CD14-positive monocyte (primary cell): ENCODE measurements at regions not wholly inside any gene's neighbourhood (a gene's known extent, or its start where the extent isn't known, plus 50 kb on each side); places are given as distances from the start of the nearest gene placed in this dataset.

Experiments used
- DNase-seq, 3 donors: peaks; one replicate each; pipeline ENCODE4 v3.0.0-alpha.2; 2011 to 2022
- H2AFZ ChIP-seq: 2 replicates; pipeline ENCODE4 v1.6.0; 2012; ENCODE audit warnings: mild to moderate bottlenecking, low read depth, low read length, inconsistent platforms; ENCODE audit not compliant: insufficient read depth, poor library complexity, severe bottlenecking
- H3K27ac ChIP-seq, 2 donors: 1 replicate in 1 of 2; 2 replicates in 1 of 2; pipeline ENCODE4 v1.5.1; 2012 to 2013; ENCODE audit warnings: low read length in 2 of 2, control low read depth in 1 of 2, inconsistent platforms in 1 of 2, low read depth in 1 of 2, mild to moderate bottlenecking in 1 of 2
- H3K27me3 ChIP-seq, 2 donors: one replicate each; pipeline versions ENCODE4 v1.6.0 to v1.6.1; 2011 to 2013; ENCODE audit warnings: low read length in 2 of 2; ENCODE audit not compliant: control insufficient read depth in 2 of 2, insufficient read depth in 2 of 2
- H3K36me3 ChIP-seq, 2 donors: replicated peaks in 1 of 2; 1 replicate in 1 of 2; 2 replicates in 1 of 2; pipeline versions ENCODE4 v1.5.1 to v1.6.1; 2012 to 2013; ENCODE audit warnings: low read length in 2 of 2, control low read depth in 1 of 2, inconsistent platforms in 1 of 2, mild to moderate bottlenecking in 1 of 2; ENCODE audit not compliant: insufficient read depth in 2 of 2, control insufficient read depth in 1 of 2
- H3K4me1 ChIP-seq, 2 donors: 1 replicate in 1 of 2; 2 replicates in 1 of 2; pipeline versions ENCODE4 v1.5.1 to v1.6.1; 2012 to 2013; ENCODE audit warnings: low read length in 2 of 2, control low read depth in 1 of 2, inconsistent platforms in 1 of 2, mild to moderate bottlenecking in 1 of 2, moderate library complexity in 1 of 2; ENCODE audit not compliant: insufficient read depth in 2 of 2, control insufficient read depth in 1 of 2
- H3K4me2 ChIP-seq: replicated peaks from 2 replicates; pipeline ENCODE3; 2012; ENCODE audit warnings: low read length, moderate library complexity, mild to moderate bottlenecking; ENCODE audit not compliant: poor library complexity, severe bottlenecking; ENCODE audit errors: extremely low read depth
- H3K4me3 ChIP-seq, 3 experiments: fragments of 200-600 bp in 1 of 3; sonication (generic) in 1 of 3; replicated peaks in 1 of 3; 1 replicate in 2 of 3; 2 replicates in 1 of 3; pipeline ENCODE4 v1.5.1; 2011 to 2013; ENCODE audit warnings: low read length in 3 of 3, mild to moderate bottlenecking in 3 of 3, control low read depth in 2 of 3, low read depth in 2 of 3, inconsistent platforms in 1 of 3, moderate library complexity in 1 of 3
- H3K79me2 ChIP-seq: 2 replicates; pipeline ENCODE4 v1.6.0; 2012; ENCODE audit warnings: mild to moderate bottlenecking, control low read depth, inconsistent platforms, low read length, moderate library complexity; ENCODE audit not compliant: insufficient read depth
- H3K9ac ChIP-seq: 2 replicates; pipeline ENCODE4 v1.6.0; 2017; ENCODE audit warnings: low read length, mild to moderate bottlenecking; ENCODE audit not compliant: insufficient read depth, poor library complexity, severe bottlenecking
- H3K9me3 ChIP-seq, 2 donors: replicated peaks in 1 of 2; 1 replicate in 1 of 2; 2 replicates in 1 of 2; pipeline versions ENCODE4 v1.5.1 to v1.6.1; 2012 to 2013; ENCODE audit warnings: low read length in 2 of 2, control low read depth in 1 of 2; ENCODE audit not compliant: control insufficient read depth in 1 of 2, insufficient read depth in 1 of 2
- H4K20me1 ChIP-seq: 2 replicates; pipeline ENCODE4 v1.6.0; 2012; ENCODE audit warnings: mild to moderate bottlenecking, low read length, control low read depth, moderate library complexity; ENCODE audit not compliant: insufficient read depth
- H3K27ac Mint-ChIP-seq, 7 donors: one replicate each; pipeline ENCODE4 v1.8.0; 2020; ENCODE audit warnings: mild to moderate bottlenecking in 7 of 7, mixed read lengths in 7 of 7, moderate library complexity in 6 of 7, inconsistent platforms in 2 of 7
- H3K27me3 Mint-ChIP-seq, 3 donors: one replicate each; pipeline ENCODE4 v1.8.0; 2021 to 2022; ENCODE audit warnings: low read depth in 3 of 3, mild to moderate bottlenecking in 3 of 3, mixed read lengths in 3 of 3, moderate library complexity in 3 of 3, inconsistent platforms in 1 of 3
- H3K36me3 Mint-ChIP-seq, 2 donors: one replicate each; pipeline ENCODE4 v1.8.0; 2020; ENCODE audit warnings: mixed read lengths in 2 of 2, inconsistent platforms in 1 of 2, mild to moderate bottlenecking in 1 of 2
- H3K4me1 Mint-ChIP-seq: one replicate; pipeline ENCODE4 v1.8.0; 2020; ENCODE audit warnings: mild to moderate bottlenecking, mixed read lengths
- H3K4me3 Mint-ChIP-seq, 2 donors: one replicate each; pipeline ENCODE4 v1.8.0; 2020; ENCODE audit warnings: mild to moderate bottlenecking in 2 of 2, mixed read lengths in 2 of 2, moderate library complexity in 1 of 2
- H3K9me3 Mint-ChIP-seq, 7 donors: one replicate each; pipeline ENCODE4 v1.8.0; 2020 to 2022; ENCODE audit warnings: mixed read lengths in 7 of 7, mild to moderate bottlenecking in 6 of 7, moderate library complexity in 6 of 7, inconsistent platforms in 2 of 7
- WGBS: methylation state at CpG from one replicate; pipeline ENCODE4 v1.1.5; 2013; ENCODE audit warnings: missing lambda C conversion rate; ENCODE audit not compliant: insufficient coverage; 5-methylcytosine and 5-hydroxymethylcytosine counted together
- intact Hi-C, 2 donors: fragments of 100-400 bp; cut with micrococcal nuclease; formaldehyde crosslinking; loops; one replicate each; pipeline versions ENCODE4 v1.15.0 to v1.15.1; 2023
- TF ChIP-seq, protein P1 (sequence below): fragments of 200-600 bp; IDR thresholded peaks from one replicate; pipeline ENCODE4 v1.8.0; 2022; ENCODE audit warnings: antibody characterized with exemption, mild to moderate bottlenecking

DNA sequence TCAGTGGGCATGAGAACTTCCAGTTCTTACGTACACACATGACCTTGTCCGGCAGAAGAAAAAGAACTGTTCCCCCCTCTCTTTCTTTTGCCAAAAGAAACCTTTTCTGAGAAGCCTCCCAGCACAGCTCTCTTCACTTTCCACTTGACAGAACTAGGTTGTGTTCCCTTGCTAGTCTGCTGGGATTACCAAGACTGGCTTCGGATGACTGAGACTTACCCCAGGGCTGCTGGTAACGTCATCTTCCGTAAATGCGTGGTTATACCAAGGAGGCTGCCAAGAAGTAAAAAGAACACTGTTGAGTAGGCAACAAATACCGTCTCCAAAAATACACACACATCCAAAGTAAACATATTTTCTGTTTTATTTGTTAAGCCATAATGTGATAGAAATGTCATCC lies 908.2 kb downstream of the EFNB2 start:
- H3K4me1 Mint-ChIP-seq, result no peaks in the 10 kb centered on the region
- Histone ChIP-seq H3K9me3 (peaks cover 14 to 15% of the 10 kb centered on the region in 2 donors), H4K20me1 (no peaks in the 10 kb centered on the region), H3K9ac (no peak overlapping the region), H3K4me1 (no peaks in the 10 kb centered on the region), H3K36me3 (no peaks in the 10 kb centered on the region), H3K79me2 (no peaks in the 10 kb centered on the region), H3K4me3 (no peak overlapping the region), H3K4me2 (no peak overlapping the region), H3K27ac (no peak overlapping the region), H2AFZ (no peak overlapping the region), H3K27me3 (no peaks in the 10 kb centered on the region)
- no peaks in the 10 kb centered on the region for H3K36me3 Mint-ChIP-seq
- TF ChIP-seq, protein P1, sequence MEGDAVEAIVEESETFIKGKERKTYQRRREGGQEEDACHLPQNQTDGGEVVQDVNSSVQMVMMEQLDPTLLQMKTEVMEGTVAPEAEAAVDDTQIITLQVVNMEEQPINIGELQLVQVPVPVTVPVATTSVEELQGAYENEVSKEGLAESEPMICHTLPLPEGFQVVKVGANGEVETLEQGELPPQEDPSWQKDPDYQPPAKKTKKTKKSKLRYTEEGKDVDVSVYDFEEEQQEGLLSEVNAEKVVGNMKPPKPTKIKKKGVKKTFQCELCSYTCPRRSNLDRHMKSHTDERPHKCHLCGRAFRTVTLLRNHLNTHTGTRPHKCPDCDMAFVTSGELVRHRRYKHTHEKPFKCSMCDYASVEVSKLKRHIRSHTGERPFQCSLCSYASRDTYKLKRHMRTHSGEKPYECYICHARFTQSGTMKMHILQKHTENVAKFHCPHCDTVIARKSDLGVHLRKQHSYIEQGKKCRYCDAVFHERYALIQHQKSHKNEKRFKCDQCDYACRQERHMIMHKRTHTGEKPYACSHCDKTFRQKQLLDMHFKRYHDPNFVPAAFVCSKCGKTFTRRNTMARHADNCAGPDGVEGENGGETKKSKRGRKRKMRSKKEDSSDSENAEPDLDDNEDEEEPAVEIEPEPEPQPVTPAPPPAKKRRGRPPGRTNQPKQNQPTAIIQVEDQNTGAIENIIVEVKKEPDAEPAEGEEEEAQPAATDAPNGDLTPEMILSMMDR, result no peak
- WGBS, result 96% methylated on average over 2 of the region's 7 CpGs
- peaks cover 7 to 24% (median 10%) of the 10 kb centered on the region in 7 donors for H3K9me3 Mint-ChIP-seq
- H3K27me3 Mint-ChIP-seq, result no peaks in the 10 kb centered on the region
- no peak overlapping the region for H3K4me3 Mint-ChIP-seq
- intact Hi-C loops, result no loop called here
- no peak for DNase-seq
- H3K27ac Mint-ChIP-seq, result no peak overlapping the region

DNA sequence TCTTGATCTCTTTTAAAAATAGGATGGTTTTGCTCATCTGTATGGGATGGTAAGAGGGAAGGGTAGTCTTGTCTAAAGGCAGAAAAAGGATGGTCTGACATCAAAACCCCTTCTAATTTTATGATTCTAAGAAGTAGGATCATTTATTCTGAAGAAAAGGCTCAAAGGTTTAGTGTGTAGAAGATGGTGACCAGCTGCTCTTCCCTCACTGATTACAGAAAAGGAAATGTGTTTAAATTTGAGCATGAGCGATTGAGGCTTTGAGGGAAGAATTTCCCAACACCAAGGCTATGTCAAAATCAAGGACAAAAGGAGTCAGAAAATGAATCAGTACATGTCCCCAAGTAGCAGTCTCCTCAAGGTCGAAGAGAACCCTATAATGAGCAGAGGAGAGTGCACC lies 909.8 kb downstream of the EFNB2 start:
- TF ChIP-seq, protein P1, result no peak
- Mint-ChIP-seq H3K4me1 (no peaks in the 10 kb centered on the region), H3K27ac (no peak overlapping the region), H3K36me3 (no peaks in the 10 kb centered on the region), H3K4me3 (no peak overlapping the region), H3K27me3 (no peaks in the 10 kb centered on the region), H3K9me3 (peaks cover 6 to 15% (median 8%) of the 10 kb centered on the region in 7 donors)
- H3K4me1 ChIP-seq, result no peaks in the 10 kb centered on the region
- H3K4me2 ChIP-seq, result no peak overlapping the region
- H3K79me2 ChIP-seq, result no peaks in the 10 kb centered on the region
- no peaks in the 10 kb centered on the region for H4K20me1 ChIP-seq
- H3K27me3 ChIP-seq, result no peaks in the 10 kb centered on the region
- intact Hi-C loops, result no loop called here
- H3K27ac ChIP-seq, result no peak overlapping the region
- H2AFZ ChIP-seq, result no peak overlapping the region
- H3K9ac ChIP-seq, result no peak overlapping the region
- peaks cover 14 to 15% of the 10 kb centered on the region in 2 donors for H3K9me3 ChIP-seq
- H3K4me3 ChIP-seq, result no peak overlapping the region
- no CpG with 5 or more reads among the region's 2 CpGs for WGBS
- no peaks in the 10 kb centered on the region for H3K36me3 ChIP-seq
- no peak for DNase-seq
